Globus pallidus (tissue), 1 donor: ENCODE measurements at regions not wholly inside any gene's neighbourhood (a gene's known extent, or its start where the extent isn't known, plus 50 kb on each side); places are given as distances from the start of the nearest gene placed in this dataset.
"Not testable (repeated sequence)": the region's sequence is repeated elsewhere in the genome, so short reads cannot be mapped to it uniquely, and the experiment has no call there.

Experiments used
- DNase-seq: peaks from one replicate; pipeline ENCODE4 v3.0.0-alpha.2; 2015; ENCODE audit warnings: low spot score

GRCh38 chr6:130494729-130495128 is 128.9 kb downstream of the TMEM200A start:
- no peak for DNase-seq

GRCh38 chr6:130500693-130501092 is 134.9 kb downstream of the TMEM200A start:
- DNase-seq, result no peak

GRCh38 chr6:130503146-130503545 is 137.3 kb downstream of the TMEM200A start:
- no peak for DNase-seq

GRCh38 chr6:130505808-130506598 is 140.2 kb downstream of the TMEM200A start:
- no peak for DNase-seq

- not testable (repeated sequence) for DNase-seq
These were observed 141.3 kb downstream of the TMEM200A start for GRCh38 chr6:130507005-130507665.

GRCh38 chr6:130507666-130508028 is 141.8 kb downstream of the TMEM200A start:
- DNase-seq, result no peak

- peak; percentile 9 for DNase-seq
These were observed 148.0 kb downstream of the TMEM200A start for GRCh38 chr6:130513770-130514169.

GRCh38 chr6:130514712-130515111 is 148.9 kb downstream of the TMEM200A start:
- DNase-seq, result no peak

- no peak for DNase-seq
These were observed 149.5 kb downstream of the TMEM200A start for GRCh38 chr6:130515306-130515705.

- DNase-seq, result no peak
These were observed 150.8 kb downstream of the TMEM200A start for GRCh38 chr6:130516604-130517003.

GRCh38 chr6:130517444-130517931 is 151.7 kb downstream of the TMEM200A start:
- no peak for DNase-seq

- DNase-seq, result no peak
These were observed 152.8 kb downstream of the TMEM200A start for GRCh38 chr6:130518588-130518987.

GRCh38 chr6:130520221-130520620 is 154.4 kb downstream of the TMEM200A start:
- DNase-seq, result no peak

- no peak for DNase-seq
These were observed 155.0 kb downstream of the TMEM200A start for GRCh38 chr6:130520801-130521200.

GRCh38 chr6:130524552-130524951 is 158.7 kb downstream of the TMEM200A start:
- DNase-seq, result no peak

- peak; percentile 37 for DNase-seq
These were observed 159.6 kb downstream of the TMEM200A start for GRCh38 chr6:130525408-130525807.

GRCh38 chr6:130526466-130526865 is 160.6 kb downstream of the TMEM200A start:
- DNase-seq, result no peak

GRCh38 chr6:130527173-130527572 is 161.4 kb downstream of the TMEM200A start:
- no peak for DNase-seq

GRCh38 chr6:130529569-130530149 is 163.8 kb downstream of the TMEM200A start:
- no peak for DNase-seq

GRCh38 chr6:130534627-130535026 is 168.8 kb downstream of the TMEM200A start:
- DNase-seq, result no peak

- no peak for DNase-seq
These were observed 169.4 kb downstream of the TMEM200A start for GRCh38 chr6:130535242-130535641.

- no peak for DNase-seq
These were observed 171.6 kb downstream of the TMEM200A start for GRCh38 chr6:130537447-130537846.

GRCh38 chr6:130547723-130548122 is 181.9 kb downstream of the TMEM200A start:
- DNase-seq, result no peak
